ENCODE measurements at regions not wholly inside any gene's neighbourhood (a gene's known extent, or its start where the extent isn't known, plus 50 kb on each side); places are given as distances from the start of the nearest gene placed in this dataset.

- ATAC-seq (ENCODE audit: insufficient number of reproducible peaks, low FRiP score, low read depth): no peak
- Histone ChIP-seq H3K9me3 (no peaks in the 10 kb centered on the region), H3K4me1 (ENCODE audit: control insufficient read depth in 1 of 2, low read depth in 2 of 2) (no peaks in the 10 kb centered on the region), H3K27ac (no peak overlapping the region), H3K27me3 (replicated peaks; ENCODE audit: insufficient read depth) (no peaks in the 10 kb centered on the region), H3K36me3 (no peaks in the 10 kb centered on the region), H3K4me3 (no peak overlapping the region)
- TF ChIP-seq CTCF (IDR thresholded peaks at IDR 0.05): no peak
- no peak for DNase-seq (ENCODE audit: low spot score)
Observed at GRCh38 chr13:37187621-37188020, 82.2 kb upstream of the CSNK1A1L start.

- Histone ChIP-seq H3K27ac (no peak overlapping the region), H3K36me3 (no peaks in the 10 kb centered on the region), H3K4me1 (ENCODE audit: control insufficient read depth in 1 of 2, low read depth in 2 of 2) (no peaks in the 10 kb centered on the region), H3K27me3 (replicated peaks; ENCODE audit: insufficient read depth) (no peaks in the 10 kb centered on the region), H3K4me3 (no peak overlapping the region), H3K9me3 (no peaks in the 10 kb centered on the region)
- DNase-seq (ENCODE audit: low spot score) (no peak), ATAC-seq (ENCODE audit: insufficient number of reproducible peaks, low FRiP score, low read depth) (no peak)
- TF ChIP-seq CTCF (IDR thresholded peaks at IDR 0.05): no peak
Observed at GRCh38 chr13:37187105-37187504, 81.6 kb upstream of the CSNK1A1L start.

- no peak overlapping the region for H3K4me3 ChIP-seq
- no peak for ATAC-seq (ENCODE audit: insufficient number of reproducible peaks, low FRiP score, low read depth)
- no peak for TF ChIP-seq CTCF (IDR thresholded peaks at IDR 0.05)
- no peak for DNase-seq (ENCODE audit: low spot score)
- H3K4me1 ChIP-seq (ENCODE audit: control insufficient read depth in 1 of 2, low read depth in 2 of 2): no peaks in the 10 kb centered on the region
- H3K36me3 ChIP-seq: no peaks in the 10 kb centered on the region
- H3K27me3 ChIP-seq (replicated peaks; ENCODE audit: insufficient read depth): no peaks in the 10 kb centered on the region
- no peaks in the 10 kb centered on the region for H3K9me3 ChIP-seq
- H3K27ac ChIP-seq: no peak overlapping the region
Observed at GRCh38 chr13:37181620-37182019, 76.2 kb upstream of the CSNK1A1L start.

- no peak for TF ChIP-seq CTCF (IDR thresholded peaks at IDR 0.05)
- no peaks in the 10 kb centered on the region for H3K9me3 ChIP-seq
- no peak overlapping the region for H3K4me3 ChIP-seq
- no peaks in the 10 kb centered on the region for H3K27me3 ChIP-seq (replicated peaks; ENCODE audit: insufficient read depth)
- ATAC-seq (ENCODE audit: insufficient number of reproducible peaks, low FRiP score, low read depth): no peak
- H3K36me3 ChIP-seq: no peaks in the 10 kb centered on the region
- H3K27ac ChIP-seq: no peak overlapping the region
- peaks cover 0 to 2% of the 10 kb centered on the region in 2 donors for H3K4me1 ChIP-seq (ENCODE audit: control insufficient read depth in 1 of 2, low read depth in 2 of 2)
- DNase-seq (ENCODE audit: low spot score): no peak
Observed at GRCh38 chr13:37179645-37180044, 74.2 kb upstream of the CSNK1A1L start.

- H3K4me3 ChIP-seq: no peak overlapping the region
- DNase-seq (ENCODE audit: low spot score): no peak
- no peak for TF ChIP-seq CTCF (IDR thresholded peaks at IDR 0.05)
- H3K27ac ChIP-seq: no peak overlapping the region
- no peaks in the 10 kb centered on the region for H3K27me3 ChIP-seq (replicated peaks; ENCODE audit: insufficient read depth)
- ATAC-seq (ENCODE audit: insufficient number of reproducible peaks, low FRiP score, low read depth): no peak
- H3K4me1 ChIP-seq (ENCODE audit: control insufficient read depth in 1 of 2, low read depth in 2 of 2): peaks cover 0 to 2% of the 10 kb centered on the region in 2 donors
- no peaks in the 10 kb centered on the region for H3K9me3 ChIP-seq
- no peaks in the 10 kb centered on the region for H3K36me3 ChIP-seq
Observed at GRCh38 chr13:37177125-37177524, 71.7 kb upstream of the CSNK1A1L start.

Measured in thoracic aorta (tissue), 2 donors.